Liver (tissue), 8 donors: ENCODE measurements at regions not wholly inside any gene's neighbourhood (a gene's known extent, or its start where the extent isn't known, plus 50 kb on each side); places are given as distances from the start of the nearest gene placed in this dataset.

Experiments
- DNase-seq: peaks from one replicate; pipeline ENCODE4 v3.0.0-alpha.2; 2017; ENCODE audit warnings: low spot score
- H3K27ac ChIP-seq, 2 donors: one replicate each; pipeline ENCODE4 v1.7.0; 2013; ENCODE audit warnings: inconsistent platforms in 2 of 2, low read length in 2 of 2, control low read depth in 1 of 2, low read depth in 1 of 2, mild to moderate bottlenecking in 1 of 2
- H3K27me3 ChIP-seq, 4 donors: one replicate each; pipeline versions ENCODE4 v1.6.1 to v1.7.0; 2013; ENCODE audit warnings: low read length in 3 of 4, inconsistent platforms in 1 of 4, mild to moderate bottlenecking in 1 of 4, moderate library complexity in 1 of 4; ENCODE audit not compliant: control insufficient read depth in 4 of 4, insufficient read depth in 4 of 4
- H3K36me3 ChIP-seq, 4 donors: one replicate each; pipeline versions ENCODE4 v1.6.1 to v1.7.0; 2013; ENCODE audit warnings: low read length in 3 of 4, mild to moderate bottlenecking in 3 of 4, low read depth in 1 of 4, moderate library complexity in 1 of 4; ENCODE audit not compliant: control insufficient read depth in 4 of 4, insufficient read depth in 3 of 4
- H3K4me1 ChIP-seq, 4 donors: one replicate each; pipeline versions ENCODE4 v1.6.1 to v1.7.0; 2013; ENCODE audit warnings: low read length in 3 of 4, mild to moderate bottlenecking in 3 of 4, moderate library complexity in 1 of 4; ENCODE audit not compliant: control insufficient read depth in 4 of 4, insufficient read depth in 4 of 4
- H3K4me3 ChIP-seq, 3 donors: one replicate each; pipeline versions ENCODE4 v1.6.1 to v1.7.0; 2013; ENCODE audit warnings: low read length in 3 of 3, control low read depth in 1 of 3, low read depth in 1 of 3, mild to moderate bottlenecking in 1 of 3
- H3K9ac ChIP-seq, 2 donors: one replicate each; pipeline ENCODE4 v1.7.0; 2013; ENCODE audit warnings: low read length in 2 of 2, mild to moderate bottlenecking in 2 of 2, moderate library complexity in 2 of 2, control low read depth in 1 of 2, low read depth in 1 of 2
- H3K9me3 ChIP-seq, 4 donors: one replicate each; pipeline versions ENCODE4 v1.6.1 to v1.7.0; 2013; ENCODE audit warnings: low read length in 3 of 4; ENCODE audit not compliant: control insufficient read depth in 4 of 4
- ATF3 ChIP-seq: IDR thresholded peaks from 2 replicates; pipeline ENCODE4 v1.6.1; 2016; ENCODE audit warnings: antibody characterized with exemption
- EGR1 ChIP-seq, 2 donors: IDR thresholded peaks; 2 replicates each; pipeline ENCODE4 v1.6.1; 2016 to 2018; ENCODE audit warnings: antibody characterized with exemption in 2 of 2, low read depth in 2 of 2
- FOXA1 ChIP-seq: IDR thresholded peaks from 2 replicates; pipeline ENCODE4 v1.6.1; 2016; ENCODE audit warnings: antibody characterized with exemption
- FOXA2 ChIP-seq: IDR thresholded peaks from 2 replicates; pipeline ENCODE4 v1.6.1; 2016; ENCODE audit warnings: antibody characterized with exemption
- GABPA ChIP-seq, 2 donors: IDR thresholded peaks in 1 of 2; conservative IDR thresholded peaks in 1 of 2; 2 replicates each; pipeline ENCODE4 v1.6.1; 2016; ENCODE audit warnings: antibody characterized with exemption in 2 of 2, mild to moderate bottlenecking in 1 of 2, moderate library complexity in 1 of 2
- HNF4G ChIP-seq: IDR thresholded peaks from 2 replicates; pipeline ENCODE4 v1.6.1; 2016; ENCODE audit warnings: antibody characterized with exemption
- JUND ChIP-seq, 2 donors: IDR thresholded peaks; 2 replicates each; pipeline ENCODE4 v1.6.1; 2016; ENCODE audit warnings: antibody characterized with exemption in 2 of 2
- NR2F2 ChIP-seq: IDR thresholded peaks from 2 replicates; pipeline ENCODE4 v1.6.1; 2016; ENCODE audit warnings: antibody characterized with exemption
- RAD21 ChIP-seq, 2 donors: IDR thresholded peaks; 2 replicates each; pipeline ENCODE4 v1.6.1; 2016; ENCODE audit warnings: antibody characterized with exemption in 2 of 2, mild to moderate bottlenecking in 2 of 2
- RXRA ChIP-seq, 2 donors: IDR thresholded peaks; 2 replicates each; pipeline ENCODE4 v1.6.1; 2017 to 2018; ENCODE audit warnings: antibody characterized with exemption in 2 of 2, mild to moderate bottlenecking in 1 of 2
- SP1 ChIP-seq: IDR thresholded peaks from 2 replicates; pipeline ENCODE4 v1.6.1; 2018; ENCODE audit warnings: antibody characterized with exemption, mild to moderate bottlenecking
- TAF1 ChIP-seq: conservative IDR thresholded peaks from 2 replicates; pipeline ENCODE4 v1.6.1; 2016; ENCODE audit warnings: antibody characterized with exemption, mild to moderate bottlenecking
- YY1 ChIP-seq: IDR thresholded peaks from 2 replicates; pipeline ENCODE4 v1.6.1; 2016; ENCODE audit warnings: antibody characterized with exemption, mild to moderate bottlenecking
- WGBS: extraction: QIAGEN DNeasy Blood & Tissue Kit; methylation state at CpG from one replicate; pipeline ENCODE4 v1.1.7; 2013; 5-methylcytosine and 5-hydroxymethylcytosine counted together
- TF ChIP-seq, protein P1 (sequence below): IDR thresholded peaks from 2 replicates; pipeline ENCODE4 v1.6.1; 2016; ENCODE audit warnings: antibody characterized with exemption
- TF ChIP-seq, protein P2 (sequence below): IDR thresholded peaks from 2 replicates; pipeline ENCODE4 v1.6.1; 2016; ENCODE audit warnings: antibody characterized with exemption
- TF ChIP-seq, protein P3 (sequence below): fragments of 150-350 bp; IDR thresholded peaks from 2 replicates; pipeline ENCODE4 v1.5.1; 2017; ENCODE audit warnings: improper control_type of control experiment, low read depth, low read length; ENCODE audit not compliant: missing input control
- TF ChIP-seq, protein P4 (sequence below): IDR thresholded peaks from 2 replicates; pipeline ENCODE4 v1.6.1; 2016; ENCODE audit warnings: antibody characterized with exemption, mild to moderate bottlenecking
- donor health status: healthy.
- donor health status: healthy.
- donor health status: healthy.
- donor health status: healthy.
- donor health status: healthy.

- TF ChIP-seq SP1 (no peak), JUND (IDR thresholded peaks at IDR 0.05) (no peak), EGR1 (IDR thresholded peaks at IDR 0.05; ENCODE audit: low read depth in 2 of 2) (no peak)
Measured at GRCh38 chr17:52756746-52757145, 598.2 kb upstream of the CA10 start (continued).

GRCh38 chr17:52754838-52755237, 596.3 kb upstream of the CA10 start:
- no peaks in the 10 kb centered on the region for H3K9me3 ChIP-seq
- TF ChIP-seq, protein P1, sequence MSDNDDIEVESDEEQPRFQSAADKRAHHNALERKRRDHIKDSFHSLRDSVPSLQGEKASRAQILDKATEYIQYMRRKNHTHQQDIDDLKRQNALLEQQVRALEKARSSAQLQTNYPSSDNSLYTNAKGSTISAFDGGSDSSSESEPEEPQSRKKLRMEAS, result no peak
- no peak for TF ChIP-seq NR2F2
- TF ChIP-seq JUND (IDR thresholded peaks at IDR 0.05), result no peak
- TF ChIP-seq, protein P2, sequence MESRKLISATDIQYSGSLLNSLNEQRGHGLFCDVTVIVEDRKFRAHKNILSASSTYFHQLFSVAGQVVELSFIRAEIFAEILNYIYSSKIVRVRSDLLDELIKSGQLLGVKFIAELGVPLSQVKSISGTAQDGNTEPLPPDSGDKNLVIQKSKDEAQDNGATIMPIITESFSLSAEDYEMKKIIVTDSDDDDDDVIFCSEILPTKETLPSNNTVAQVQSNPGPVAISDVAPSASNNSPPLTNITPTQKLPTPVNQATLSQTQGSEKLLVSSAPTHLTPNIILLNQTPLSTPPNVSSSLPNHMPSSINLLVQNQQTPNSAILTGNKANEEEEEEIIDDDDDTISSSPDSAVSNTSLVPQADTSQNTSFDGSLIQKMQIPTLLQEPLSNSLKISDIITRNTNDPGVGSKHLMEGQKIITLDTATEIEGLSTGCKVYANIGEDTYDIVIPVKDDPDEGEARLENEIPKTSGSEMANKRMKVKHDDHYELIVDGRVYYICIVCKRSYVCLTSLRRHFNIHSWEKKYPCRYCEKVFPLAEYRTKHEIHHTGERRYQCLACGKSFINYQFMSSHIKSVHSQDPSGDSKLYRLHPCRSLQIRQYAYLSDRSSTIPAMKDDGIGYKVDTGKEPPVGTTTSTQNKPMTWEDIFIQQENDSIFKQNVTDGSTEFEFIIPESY, result no peak
- no peak for TF ChIP-seq SP1
- no peak for TF ChIP-seq FOXA1
- TF ChIP-seq RAD21 (IDR thresholded peaks at IDR 0.05), result no peak
- WGBS, result 89% methylated on average over 4 of the region's 4 CpGs
- no peaks in the 10 kb centered on the region for H3K36me3 ChIP-seq
- no peak overlapping the region for H3K9ac ChIP-seq
- H3K4me3 ChIP-seq, result no peak overlapping the region
- H3K27ac ChIP-seq, result no peak overlapping the region
- H3K4me1 ChIP-seq, result no peaks in the 10 kb centered on the region
- no peaks in the 10 kb centered on the region for H3K27me3 ChIP-seq
- no peak for DNase-seq

DNA sequence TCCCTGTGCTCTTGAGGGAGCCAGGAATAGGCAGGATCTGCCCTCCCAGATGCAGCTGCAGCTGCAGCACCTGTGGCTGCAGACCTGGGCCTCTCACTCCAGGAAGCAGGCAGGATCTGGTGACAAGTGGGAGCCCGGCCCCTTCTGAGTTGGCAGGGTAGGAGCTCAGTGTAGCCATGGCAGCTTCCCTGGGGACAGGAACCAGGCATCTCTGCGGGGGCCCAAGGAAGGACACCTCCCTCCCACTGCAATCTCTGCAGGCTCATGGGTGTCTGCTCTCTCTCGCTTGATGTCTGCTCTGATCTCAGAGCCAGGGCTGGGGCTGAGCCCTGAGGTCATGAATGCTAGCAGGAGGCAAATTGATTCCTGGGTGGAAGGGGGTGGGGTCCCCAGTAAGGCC, 592.5 kb upstream of the CA10 start:
- H3K9ac ChIP-seq, result no peak overlapping the region
- no peak overlapping the region for H3K27ac ChIP-seq
- H3K36me3 ChIP-seq, result no peaks in the 10 kb centered on the region
- H3K9me3 ChIP-seq, result no peaks in the 10 kb centered on the region
- H3K4me3 ChIP-seq, result no peak overlapping the region
- H3K4me1 ChIP-seq, result no peaks in the 10 kb centered on the region
- no peak for DNase-seq
- TF ChIP-seq TAF1, result no peak
- TF ChIP-seq, protein P1, result no peak
- TF ChIP-seq HNF4G, result no peak
- TF ChIP-seq JUND (IDR thresholded peaks at IDR 0.05), result no peak
- no peak for TF ChIP-seq ATF3
- no peak for TF ChIP-seq RXRA (IDR thresholded peaks at IDR 0.05)
- no peak for TF ChIP-seq GABPA (IDR thresholded peaks at IDR 0.05 in 1 of 2, conservative IDR thresholded peaks at IDR 0.05 in 1 of 2)
- no peak for TF ChIP-seq YY1
- TF ChIP-seq NR2F2, result no peak
- TF ChIP-seq, protein P3, sequence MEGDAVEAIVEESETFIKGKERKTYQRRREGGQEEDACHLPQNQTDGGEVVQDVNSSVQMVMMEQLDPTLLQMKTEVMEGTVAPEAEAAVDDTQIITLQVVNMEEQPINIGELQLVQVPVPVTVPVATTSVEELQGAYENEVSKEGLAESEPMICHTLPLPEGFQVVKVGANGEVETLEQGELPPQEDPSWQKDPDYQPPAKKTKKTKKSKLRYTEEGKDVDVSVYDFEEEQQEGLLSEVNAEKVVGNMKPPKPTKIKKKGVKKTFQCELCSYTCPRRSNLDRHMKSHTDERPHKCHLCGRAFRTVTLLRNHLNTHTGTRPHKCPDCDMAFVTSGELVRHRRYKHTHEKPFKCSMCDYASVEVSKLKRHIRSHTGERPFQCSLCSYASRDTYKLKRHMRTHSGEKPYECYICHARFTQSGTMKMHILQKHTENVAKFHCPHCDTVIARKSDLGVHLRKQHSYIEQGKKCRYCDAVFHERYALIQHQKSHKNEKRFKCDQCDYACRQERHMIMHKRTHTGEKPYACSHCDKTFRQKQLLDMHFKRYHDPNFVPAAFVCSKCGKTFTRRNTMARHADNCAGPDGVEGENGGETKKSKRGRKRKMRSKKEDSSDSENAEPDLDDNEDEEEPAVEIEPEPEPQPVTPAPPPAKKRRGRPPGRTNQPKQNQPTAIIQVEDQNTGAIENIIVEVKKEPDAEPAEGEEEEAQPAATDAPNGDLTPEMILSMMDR, result no peak
- no peak for TF ChIP-seq FOXA2
- no peak for TF ChIP-seq FOXA1
- TF ChIP-seq SP1, result no peak
- no peak for TF ChIP-seq RAD21 (IDR thresholded peaks at IDR 0.05)
- TF ChIP-seq EGR1 (IDR thresholded peaks at IDR 0.05; ENCODE audit: low read depth in 2 of 2), result no peak
- TF ChIP-seq, protein P4, sequence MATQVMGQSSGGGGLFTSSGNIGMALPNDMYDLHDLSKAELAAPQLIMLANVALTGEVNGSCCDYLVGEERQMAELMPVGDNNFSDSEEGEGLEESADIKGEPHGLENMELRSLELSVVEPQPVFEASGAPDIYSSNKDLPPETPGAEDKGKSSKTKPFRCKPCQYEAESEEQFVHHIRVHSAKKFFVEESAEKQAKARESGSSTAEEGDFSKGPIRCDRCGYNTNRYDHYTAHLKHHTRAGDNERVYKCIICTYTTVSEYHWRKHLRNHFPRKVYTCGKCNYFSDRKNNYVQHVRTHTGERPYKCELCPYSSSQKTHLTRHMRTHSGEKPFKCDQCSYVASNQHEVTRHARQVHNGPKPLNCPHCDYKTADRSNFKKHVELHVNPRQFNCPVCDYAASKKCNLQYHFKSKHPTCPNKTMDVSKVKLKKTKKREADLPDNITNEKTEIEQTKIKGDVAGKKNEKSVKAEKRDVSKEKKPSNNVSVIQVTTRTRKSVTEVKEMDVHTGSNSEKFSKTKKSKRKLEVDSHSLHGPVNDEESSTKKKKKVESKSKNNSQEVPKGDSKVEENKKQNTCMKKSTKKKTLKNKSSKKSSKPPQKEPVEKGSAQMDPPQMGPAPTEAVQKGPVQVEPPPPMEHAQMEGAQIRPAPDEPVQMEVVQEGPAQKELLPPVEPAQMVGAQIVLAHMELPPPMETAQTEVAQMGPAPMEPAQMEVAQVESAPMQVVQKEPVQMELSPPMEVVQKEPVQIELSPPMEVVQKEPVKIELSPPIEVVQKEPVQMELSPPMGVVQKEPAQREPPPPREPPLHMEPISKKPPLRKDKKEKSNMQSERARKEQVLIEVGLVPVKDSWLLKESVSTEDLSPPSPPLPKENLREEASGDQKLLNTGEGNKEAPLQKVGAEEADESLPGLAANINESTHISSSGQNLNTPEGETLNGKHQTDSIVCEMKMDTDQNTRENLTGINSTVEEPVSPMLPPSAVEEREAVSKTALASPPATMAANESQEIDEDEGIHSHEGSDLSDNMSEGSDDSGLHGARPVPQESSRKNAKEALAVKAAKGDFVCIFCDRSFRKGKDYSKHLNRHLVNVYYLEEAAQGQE, result no peak
- TF ChIP-seq, protein P2, result no peak
- H3K27me3 ChIP-seq, result no peaks in the 10 kb centered on the region
- WGBS, result 81% methylated on average over 3 of the region's 3 CpGs
